HepG2 (cell line): ENCODE measurements at regions not wholly inside any gene's neighbourhood (a gene's known extent, or its start where the extent isn't known, plus 50 kb on each side); places are given as distances from the start of the nearest gene placed in this dataset.

Experiments
- ATAC-seq: fragments of 200-7000 bp; cut with Tn5 transposase; 3 replicates; pipeline ENCODE4 v1.9.1; 2020; ENCODE audit warnings: mild to moderate bottlenecking, moderate library complexity
- BruUV-seq: library from RNA; stranded (reverse); fragments of 400-500 nt; replicated peaks from 2 replicates; lab custom pipeline; 2021; lab: Mats Ljungman, UMichigan
- CTCF ChIA-PET: fragments of 300-600 bp; formaldehyde crosslinking; extraction: SDS; loops from one replicate; lab custom pipeline; 2021; ENCODE audit warnings: low total read pairs, inconsistent platforms, low intra/inter-chr PET ratio; lab: Yijun Ruan, JAX
- POLR2A ChIA-PET: fragments of 350-600 bp; sonication (Branson Sonifier 250); formaldehyde crosslinking; loops from one replicate; lab custom pipeline; 2020; ENCODE audit warnings: antibody characterized with exemption, inconsistent platforms; lab: Yijun Ruan, JAX
- DNase-seq: peaks from one replicate; pipeline ENCODE4 v3.0.0-alpha.2; 2015; ENCODE audit warnings: low spot score
- FAIRE-seq: peaks from 3 replicates; lab custom pipeline; 2011; peaks lifted over from hg19 to GRCh38; lab: Jason Lieb, UNC
- H2AFZ ChIP-seq: one replicate; pipeline ENCODE4 v1.6.1; 2011; ENCODE audit warnings: low read length, inconsistent platforms
- H3K27ac ChIP-seq: fragments of 300-600 bp; 3 replicates; pipeline ENCODE4 v1.8.0; 2011; ENCODE audit warnings: mixed run types, mild to moderate bottlenecking, mixed read lengths, low read length, inconsistent platforms; ENCODE audit not compliant: insufficient read depth; ENCODE audit errors: extremely low read length
- H3K27me3 ChIP-seq, 2 experiments: fragments of 200-600 bp in 1 of 2; 2 replicates in 1 of 2; 3 replicates in 1 of 2; pipeline versions ENCODE4 v1.6.0 to v1.8.0; 2011; ENCODE audit warnings: low read length in 2 of 2, mild to moderate bottlenecking in 2 of 2, moderate library complexity in 2 of 2, inconsistent platforms in 1 of 2; ENCODE audit not compliant: insufficient read depth in 2 of 2, control insufficient read depth in 1 of 2
- H3K36me3 ChIP-seq, 2 experiments: fragments of 200-600 bp in 1 of 2; replicated peaks in 1 of 2; 2 replicates in 1 of 2; 3 replicates in 1 of 2; pipeline versions ENCODE4 v1.5.1 to v1.8.0; 2011; ENCODE audit warnings: low read length in 2 of 2, inconsistent platforms in 1 of 2; ENCODE audit not compliant: insufficient read depth in 2 of 2, control insufficient read depth in 1 of 2
- H3K4me1 ChIP-seq: 2 replicates; pipeline ENCODE4 v1.5.1; 2012; ENCODE audit warnings: low read length, inconsistent platforms; ENCODE audit not compliant: insufficient read depth
- H3K4me2 ChIP-seq: 2 replicates; pipeline ENCODE4 v1.6.0; 2011; ENCODE audit warnings: low read depth, low read length, inconsistent platforms
- H3K4me3 ChIP-seq, 3 experiments: fragments of 200-600 bp in 1 of 3; sonication (generic), shearing (Covaris generic) in 1 of 3; replicated peaks in 1 of 3; 2 replicates each; pipeline ENCODE4 v1.5.1; 2011 to 2016; ENCODE audit warnings: low read length in 3 of 3, inconsistent platforms in 2 of 3, low read depth in 2 of 3, mild to moderate bottlenecking in 2 of 3, control low read depth in 1 of 3, mixed read lengths in 1 of 3; ENCODE audit not compliant: insufficient read depth in 1 of 3
- H3K79me2 ChIP-seq: one replicate; pipeline ENCODE4 v1.6.1; 2011; ENCODE audit warnings: low read length, inconsistent platforms; ENCODE audit not compliant: insufficient read depth
- H3K9ac ChIP-seq: 2 replicates; pipeline ENCODE4 v1.6.0; 2011; ENCODE audit warnings: mild to moderate bottlenecking, low read depth, low read length, inconsistent platforms; ENCODE audit not compliant: insufficient read depth
- H3K9me3 ChIP-seq: 2 replicates; pipeline ENCODE4 v1.5.1; 2012; ENCODE audit warnings: mild to moderate bottlenecking, low read length
- H4K20me1 ChIP-seq: 2 replicates; pipeline ENCODE4 v1.6.0; 2011; ENCODE audit warnings: inconsistent platforms, mild to moderate bottlenecking, low read length, moderate library complexity; ENCODE audit not compliant: insufficient read depth
- ASH2L ChIP-seq: fragments of 300-600, 200-600 bp; sonication (generic); IDR thresholded peaks from 2 replicates; pipeline ENCODE4 v1.7.0; 2017; ENCODE audit warnings: low read depth, mild to moderate bottlenecking, moderate library complexity, mixed read lengths, low read length; ENCODE audit not compliant: insufficient read length
- GABPA ChIP-seq, 2 experiments: IDR thresholded peaks; 2 replicates each; pipeline ENCODE4 v1.6.1; 2011 to 2016; ENCODE audit warnings: low read depth in 2 of 2, low read length in 1 of 2, missing biosample characterization in 1 of 2, missing genetic modification characterization in 1 of 2
- GATAD2A ChIP-seq: IDR thresholded peaks from 2 replicates; pipeline ENCODE4 v1.6.1; 2016
- HIVEP1 ChIP-seq: sonication (generic); formaldehyde crosslinking; IDR thresholded peaks from 2 replicates; pipeline ENCODE4 v1.4.0; 2020; ENCODE audit warnings: mild to moderate bottlenecking, missing genetic modification reagents
- JUND ChIP-seq: sonication (generic); formaldehyde crosslinking; IDR thresholded peaks from 2 replicates; pipeline ENCODE4 v1.8.0; 2022; ENCODE audit warnings: mild to moderate bottlenecking, missing genetic modification reagents
- KLF11 ChIP-seq: IDR thresholded peaks from 2 replicates; pipeline ENCODE4 v1.6.1; 2016; ENCODE audit warnings: missing compliant biosample characterization
- PHF20 ChIP-seq: sonication (generic); formaldehyde crosslinking; IDR thresholded peaks from 2 replicates; pipeline ENCODE4 v1.5.0; 2020; ENCODE audit warnings: mild to moderate bottlenecking, missing genetic modification reagents
- SNRNP70 ChIP-seq: fragments of 200-400 bp; formaldehyde crosslinking; IDR thresholded peaks from 2 replicates; pipeline ENCODE4 v1.6.1; 2017; ENCODE audit warnings: mild to moderate bottlenecking, low read depth, low read length, moderate library complexity
- SUZ12 ChIP-seq: fragments of 150-350 bp; IDR thresholded peaks from 2 replicates; pipeline ENCODE4 v1.6.1; 2014; ENCODE audit warnings: low read depth, low read length
- ZNF136 ChIP-seq: sonication (generic); formaldehyde crosslinking; IDR thresholded peaks from 2 replicates; pipeline ENCODE4 v1.8.1; 2022; ENCODE audit warnings: low read depth, mild to moderate bottlenecking, moderate library complexity, missing genetic modification reagents
- ZNF3 ChIP-seq: IDR thresholded peaks from 2 replicates; pipeline ENCODE4 v1.7.0; 2017; ENCODE audit warnings: inconsistent platforms
- ZNF614 ChIP-seq: IDR thresholded peaks from 2 replicates; pipeline ENCODE4 v1.6.1; 2018; ENCODE audit warnings: missing biosample characterization, missing genetic modification reagents, inconsistent platforms, borderline replicate concordance
- WGBS: methylation state at CpG from one replicate; pipeline ENCODE4 v1.1.6; 2017; ENCODE audit warnings: low lambda C conversion rate; 5-methylcytosine and 5-hydroxymethylcytosine counted together
- in situ Hi-C: cut with HindIII; loops from 2 replicates; pipeline ENCODE4 v1.10.0; 2017; ENCODE audit warnings: low pct_unique_long_range_greater_than_20kb; ENCODE audit not compliant: extremely low pct_ligation_motif_present
- intact Hi-C: fragments of 100-400 bp; cut with micrococcal nuclease; formaldehyde crosslinking; loops from one replicate; pipeline ENCODE4 v1.10.0; 2022; ENCODE audit not compliant: unreplicated experiment
- TF ChIP-seq, protein P1 (sequence below): sonication (generic); formaldehyde crosslinking; IDR thresholded peaks from 2 replicates; pipeline ENCODE4 v1.8.0; 2022; ENCODE audit warnings: low read depth, missing genetic modification reagents
- TF ChIP-seq, protein P2 (sequence below), 2 experiments: sonication (generic) in 1 of 2; formaldehyde crosslinking in 1 of 2; IDR thresholded peaks; 2 replicates each; pipeline versions ENCODE4 v1.4.0 to v1.6.1; 2016 to 2020; ENCODE audit warnings: borderline replicate concordance in 1 of 2, low read depth in 1 of 2, mild to moderate bottlenecking in 1 of 2, missing genetic modification reagents in 1 of 2

GRCh38 chr2:187158452-187158851 is 289.6 kb downstream of the CALCRL start:
- Histone ChIP-seq H3K27ac (no peak overlapping the region), H3K27me3 (no peaks in the 10 kb centered on the region), H3K9ac (no peak overlapping the region), H3K4me1 (no peaks in the 10 kb centered on the region), H3K79me2 (no peaks in the 10 kb centered on the region), H3K4me3 (no peak overlapping the region), H4K20me1 (no peaks in the 10 kb centered on the region), H3K4me2 (no peak overlapping the region), H3K36me3 (no peaks in the 10 kb centered on the region), H3K9me3 (peaks cover 23% of the 10 kb centered on the region)
- intact Hi-C loops (no loop called here), in situ Hi-C loops (no loop called here)
- no TSS peak for BruUV-seq
- ATAC-seq (no peak), DNase-seq (no peak)
- CTCF ChIA-PET: no interaction called here
- 1% methylated on average over 3 of the region's 3 CpGs for WGBS
- POLR2A ChIA-PET: no interaction called here
- TF ChIP-seq ASH2L (no peak), HIVEP1 (no peak), GATAD2A (CRISPR knock-in tag) (no peak), PHF20 (no peak), SUZ12 (no peak)
- TF ChIP-seq, protein P1, sequence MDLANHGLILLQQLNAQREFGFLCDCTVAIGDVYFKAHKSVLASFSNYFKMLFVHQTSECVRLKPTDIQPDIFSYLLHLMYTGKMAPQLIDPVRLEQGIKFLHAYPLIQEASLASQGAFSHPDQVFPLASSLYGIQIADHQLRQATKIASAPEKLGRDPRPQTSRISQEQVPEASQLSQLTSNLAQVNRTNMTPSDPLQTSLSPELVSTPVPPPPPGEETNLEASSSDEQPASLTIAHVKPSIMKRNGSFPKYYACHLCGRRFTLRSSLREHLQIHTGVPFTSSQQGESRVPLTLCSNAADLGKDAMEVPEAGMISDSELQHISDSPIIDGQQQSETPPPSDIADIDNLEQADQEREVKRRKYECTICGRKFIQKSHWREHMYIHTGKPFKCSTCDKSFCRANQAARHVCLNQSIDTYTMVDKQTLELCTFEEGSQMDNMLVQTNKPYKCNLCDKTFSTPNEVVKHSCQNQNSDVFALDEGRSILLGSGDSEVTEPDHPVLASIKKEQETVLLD: no peak
- TF ChIP-seq, all 625 proteins: peak for 0
- H2AFZ ChIP-seq: no peak overlapping the region
- FAIRE-seq: no peak

DNA sequence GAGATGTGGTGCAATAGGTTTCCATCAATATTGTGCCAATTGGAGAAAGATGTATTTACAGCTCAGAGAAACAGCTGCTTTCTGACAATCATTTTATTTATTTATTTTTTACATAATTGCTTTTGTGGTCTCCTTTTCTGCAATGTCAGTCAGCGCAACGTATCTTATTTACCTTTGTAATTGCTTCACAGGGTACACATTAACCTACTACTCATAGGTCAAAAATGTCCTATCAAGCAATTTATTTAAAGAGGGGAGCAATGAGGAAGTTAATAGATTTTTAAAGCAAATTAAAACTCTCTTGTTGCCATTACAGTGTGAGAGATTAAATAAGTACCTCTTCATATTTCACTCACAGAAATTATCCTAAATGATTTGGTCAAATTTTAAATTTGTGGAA is 291.0 kb downstream of the CALCRL start:
- no peak overlapping the region for H3K9ac ChIP-seq
- WGBS: 3% methylated on average over 2 of the region's 2 CpGs
- no TSS peak for BruUV-seq
- FAIRE-seq: no peak
- no peaks in the 10 kb centered on the region for H3K36me3 ChIP-seq
- H2AFZ ChIP-seq: no peak overlapping the region
- H3K27me3 ChIP-seq: no peaks in the 10 kb centered on the region
- POLR2A ChIA-PET: no interaction called here
- no peak overlapping the region for H3K27ac ChIP-seq
- no peak for ATAC-seq
- no peak for DNase-seq
- H3K4me2 ChIP-seq: no peak overlapping the region
- no peak overlapping the region for H3K4me3 ChIP-seq
- in situ Hi-C loops (no loop called here), intact Hi-C loops (no loop called here)
- no peaks in the 10 kb centered on the region for H3K4me1 ChIP-seq
- no peaks in the 10 kb centered on the region for H3K79me2 ChIP-seq
- CTCF ChIA-PET: no interaction called here
- H3K9me3 ChIP-seq: peaks cover 23% of the 10 kb centered on the region
- no peaks in the 10 kb centered on the region for H4K20me1 ChIP-seq
- TF ChIP-seq GABPA (IDR thresholded peaks at IDR 0.05; ENCODE audit: low read depth, low read length) (no peak), GABPA (CRISPR knock-in tag; IDR thresholded peaks at IDR 0.05; ENCODE audit: low read depth) (no peak), ZNF614 (CRISPR knock-in tag) (no peak), SNRNP70 (no peak), JUND (CRISPR knock-in tag) (no peak), ZNF136 (no peak), ZNF3 (CRISPR knock-in tag) (no peak), KLF11 (CRISPR knock-in tag) (no peak)
- TF ChIP-seq, protein P2, sequence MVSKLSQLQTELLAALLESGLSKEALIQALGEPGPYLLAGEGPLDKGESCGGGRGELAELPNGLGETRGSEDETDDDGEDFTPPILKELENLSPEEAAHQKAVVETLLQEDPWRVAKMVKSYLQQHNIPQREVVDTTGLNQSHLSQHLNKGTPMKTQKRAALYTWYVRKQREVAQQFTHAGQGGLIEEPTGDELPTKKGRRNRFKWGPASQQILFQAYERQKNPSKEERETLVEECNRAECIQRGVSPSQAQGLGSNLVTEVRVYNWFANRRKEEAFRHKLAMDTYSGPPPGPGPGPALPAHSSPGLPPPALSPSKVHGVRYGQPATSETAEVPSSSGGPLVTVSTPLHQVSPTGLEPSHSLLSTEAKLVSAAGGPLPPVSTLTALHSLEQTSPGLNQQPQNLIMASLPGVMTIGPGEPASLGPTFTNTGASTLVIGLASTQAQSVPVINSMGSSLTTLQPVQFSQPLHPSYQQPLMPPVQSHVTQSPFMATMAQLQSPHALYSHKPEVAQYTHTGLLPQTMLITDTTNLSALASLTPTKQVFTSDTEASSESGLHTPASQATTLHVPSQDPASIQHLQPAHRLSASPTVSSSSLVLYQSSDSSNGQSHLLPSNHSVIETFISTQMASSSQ (IDR thresholded peaks at IDR 0.05; ENCODE audit: low read depth): no peak
- TF ChIP-seq, protein P2 (CRISPR knock-in tag; IDR thresholded peaks at IDR 0.05; ENCODE audit: borderline replicate concordance): no peak
